IMR-90 (cell line): ENCODE measurements at regions not wholly inside any gene's neighbourhood (a gene's known extent, or its start where the extent isn't known, plus 50 kb on each side); places are given as distances from the start of the nearest gene placed in this dataset.

Experiments used
- ATAC-seq: fragments of 200-7000 bp; cut with Tn5 transposase; 2 replicates; pipeline ENCODE4 v1.9.1; 2020; ENCODE audit warnings: low read depth, mild to moderate bottlenecking, moderate library complexity
- BruUV-seq: library from RNA; stranded (reverse); fragments of 400-500 nt; replicated peaks from 2 replicates; lab custom pipeline; 2021; lab: Mats Ljungman, UMichigan
- CTCF ChIA-PET: fragments of 300-600 bp; formaldehyde crosslinking; extraction: SDS; loops from one replicate; lab custom pipeline; 2021; ENCODE audit warnings: antibody characterized with exemption; lab: Yijun Ruan, JAX
- POLR2A ChIA-PET: fragments of 300-600 bp; sonication (Branson Sonifier 250); formaldehyde crosslinking; loops from one replicate; lab custom pipeline; 2022; ENCODE audit warnings: antibody characterized with exemption; ENCODE audit not compliant: unreplicated experiment; lab: Charles Lee
- DNase-seq: peaks from one replicate; pipeline ENCODE4 v3.0.0; 2013
- H2AFZ ChIP-seq: replicated peaks from 2 replicates; pipeline ENCODE3; 2013; ENCODE audit warnings: low read length, mild to moderate bottlenecking; ENCODE audit not compliant: poor library complexity
- H2AK5ac ChIP-seq: 2 replicates; pipeline ENCODE4 v1.6.1; 2013; ENCODE audit warnings: low read depth, low read length, inconsistent platforms
- H2AK9ac ChIP-seq: replicated peaks from 2 replicates; pipeline ENCODE3; 2013; ENCODE audit warnings: mild to moderate bottlenecking, low read depth, low read length, moderate library complexity; ENCODE audit not compliant: poor library complexity
- H2BK120ac ChIP-seq: 2 replicates; pipeline ENCODE4 v1.6.1; 2013; ENCODE audit warnings: low read depth, low read length, inconsistent platforms
- H2BK15ac ChIP-seq: 3 replicates; pipeline ENCODE4 v1.6.1; 2013; ENCODE audit warnings: low read depth, low read length, inconsistent platforms
- H2BK20ac ChIP-seq: 2 replicates; pipeline ENCODE4 v1.6.1; 2013; ENCODE audit warnings: low read depth, mild to moderate bottlenecking, inconsistent platforms, low read length, moderate library complexity
- H2BK5ac ChIP-seq: 2 replicates; pipeline ENCODE4 v1.6.1; 2013; ENCODE audit warnings: mild to moderate bottlenecking, low read depth, low read length, inconsistent platforms; ENCODE audit not compliant: poor library complexity, severe bottlenecking
- H3K14ac ChIP-seq: replicated peaks from 2 replicates; pipeline ENCODE4 v1.6.1; 2013; ENCODE audit warnings: low read depth, low read length, inconsistent platforms
- H3K18ac ChIP-seq: 2 replicates; pipeline ENCODE4 v1.6.1; 2013; ENCODE audit warnings: low read depth, low read length, control low read depth
- H3K23ac ChIP-seq: 2 replicates; pipeline ENCODE4 v1.6.1; 2013; ENCODE audit warnings: low read depth, low read length, inconsistent platforms
- H3K27ac ChIP-seq: 2 replicates; pipeline ENCODE4 v1.5.1; 2013; ENCODE audit warnings: mild to moderate bottlenecking, control low read depth, low read length; ENCODE audit not compliant: insufficient read depth
- H3K27me3 ChIP-seq: 2 replicates; pipeline ENCODE4 v1.6.1; 2013; ENCODE audit warnings: low read length; ENCODE audit not compliant: control insufficient read depth, insufficient read depth
- H3K36me3 ChIP-seq: 2 replicates; pipeline ENCODE4 v1.6.1; 2013; ENCODE audit warnings: low read length, mixed read lengths; ENCODE audit not compliant: control insufficient read depth, insufficient read depth
- H3K4ac ChIP-seq: 2 replicates; pipeline ENCODE4 v1.6.1; 2013; ENCODE audit warnings: low read depth, low read length, inconsistent platforms
- H3K4me1 ChIP-seq: 2 replicates; pipeline ENCODE4 v1.6.1; 2013; ENCODE audit warnings: low read length, mixed read lengths; ENCODE audit not compliant: control insufficient read depth, insufficient read depth
- H3K4me2 ChIP-seq: 2 replicates; pipeline ENCODE4 v1.6.1; 2013; ENCODE audit warnings: low read depth, mild to moderate bottlenecking, control low read depth, low read length, moderate library complexity
- H3K4me3 ChIP-seq: 2 replicates; pipeline ENCODE4 v1.5.1; 2013; ENCODE audit warnings: low read depth, mild to moderate bottlenecking, control low read depth, low read length, moderate library complexity; ENCODE audit not compliant: insufficient read depth
- H3K56ac ChIP-seq: 2 replicates; pipeline ENCODE4 v1.6.1; 2013; ENCODE audit warnings: low read length, inconsistent platforms; ENCODE audit not compliant: insufficient read depth; ENCODE audit errors: extremely low read depth
- H3K79me1 ChIP-seq, 2 experiments: 2 replicates each; pipeline ENCODE4 v1.6.1; 2013; ENCODE audit warnings: low read length in 2 of 2, inconsistent platforms in 1 of 2, low read depth in 1 of 2
- H3K9ac ChIP-seq: 2 replicates; pipeline ENCODE4 v1.6.1; 2013; ENCODE audit warnings: low read depth, low read length, control low read depth
- H3K9me1 ChIP-seq: 2 replicates; pipeline ENCODE4 v1.6.1; 2013; ENCODE audit warnings: low read length, inconsistent platforms; ENCODE audit not compliant: insufficient read depth
- H3K9me3 ChIP-seq: 2 replicates; pipeline ENCODE4 v1.6.1; 2013; ENCODE audit warnings: low read length; ENCODE audit not compliant: control insufficient read depth, insufficient read depth
- H4K20me1 ChIP-seq: 2 replicates; pipeline ENCODE4 v1.6.1; 2013; ENCODE audit warnings: low read length, inconsistent platforms; ENCODE audit not compliant: insufficient read depth
- H4K5ac ChIP-seq: 2 replicates; pipeline ENCODE4 v1.6.1; 2013; ENCODE audit warnings: mild to moderate bottlenecking, low read depth, low read length, control low read depth
- H4K8ac ChIP-seq, 2 experiments: 2 replicates each; pipeline ENCODE4 v1.6.1; 2013; ENCODE audit warnings: low read depth in 2 of 2, low read length in 2 of 2, control low read depth in 1 of 2, inconsistent platforms in 1 of 2
- H4K91ac ChIP-seq: 2 replicates; pipeline ENCODE4 v1.6.1; 2013; ENCODE audit warnings: low read depth, low read length, inconsistent platforms; ENCODE audit not compliant: insufficient read depth
- BHLHE40 ChIP-seq: fragments of 150-350 bp; IDR thresholded peaks from 2 replicates; pipeline ENCODE4 v1.6.1; 2016; ENCODE audit warnings: mild to moderate bottlenecking, low read depth, low read length
- MAFK ChIP-seq: IDR thresholded peaks from 2 replicates; pipeline ENCODE4 v1.6.1; 2012; ENCODE audit warnings: low read depth, low read length, improper control_type of control experiment
- USF2 ChIP-seq: fragments of 150-350 bp; IDR thresholded peaks from 2 replicates; pipeline ENCODE4 v1.6.1; 2017; ENCODE audit warnings: mild to moderate bottlenecking, antibody characterized with exemption, low read length, low read depth
- WGBS, 2 experiments: methylation state at CpG; one replicate each; pipeline versions ENCODE4 v1.1.5 to v1.1.7; 2013; ENCODE audit warnings: missing lambda C conversion rate in 2 of 2; ENCODE audit not compliant: insufficient read length in 1 of 2; ENCODE audit errors: extremely low coverage in 2 of 2; 5-methylcytosine and 5-hydroxymethylcytosine counted together
- dilution Hi-C: fragments of 300-500 bp; cut with HindIII; formaldehyde crosslinking; loops from one replicate; pipeline ENCODE4 v1.14.3; 2018; ENCODE audit warnings: low sequenced_read_pairs; ENCODE audit not compliant: unreplicated experiment
- in situ Hi-C: fragments of 300-500 bp; cut with MboI; formaldehyde crosslinking; loops from 3 replicates; pipeline ENCODE4 v1.14.3; 2019; ENCODE audit warnings: low sequenced_read_pairs, inconsistent platforms, mixed read lengths
- intact Hi-C: fragments of 100-400 bp; cut with micrococcal nuclease; formaldehyde crosslinking; loops from 2 replicates; pipeline ENCODE4 v1.10.0; 2022

GRCh38 chr15:31954374-31955172, 75.7 kb upstream of the CHRNA7 start:
- dilution Hi-C loops = no loop called here
- H3K14ac ChIP-seq = no peak overlapping the region
- H3K4me2 ChIP-seq = no peak overlapping the region
- H2AK9ac ChIP-seq = no peak overlapping the region
- no peak overlapping the region for H2BK15ac ChIP-seq
- H3K9me1 ChIP-seq = no peaks in the 10 kb centered on the region
- no peak overlapping the region for H3K27ac ChIP-seq
- no CpG with 5 or more reads among the region's 8 CpGs for WGBS, 2 experiments
- ATAC-seq (no peak), DNase-seq (no peak)
- H3K56ac ChIP-seq = no peak overlapping the region
- H3K36me3 ChIP-seq = no peaks in the 10 kb centered on the region
- no peak overlapping the region for H4K5ac ChIP-seq
- no TSS peak for BruUV-seq
- intact Hi-C loops = no loop called here
- H3K23ac ChIP-seq = no peak overlapping the region
- H4K8ac ChIP-seq = no peak overlapping the region
- H2BK120ac ChIP-seq = no peak overlapping the region
- POLR2A ChIA-PET = no interaction called here
- no peak overlapping the region for H2BK20ac ChIP-seq
- no peak overlapping the region for H3K9ac ChIP-seq
- H3K9me3 ChIP-seq = peaks cover 5% of the 10 kb centered on the region; the same call in 1 of the 2 replicates
- H2AK5ac ChIP-seq = no peak overlapping the region
- in situ Hi-C loops = no loop called here
- H3K4me1 ChIP-seq = no peaks in the 10 kb centered on the region
- no peak overlapping the region for H2BK5ac ChIP-seq
- H3K18ac ChIP-seq = no peak overlapping the region
- no peak overlapping the region for H4K91ac ChIP-seq
- no peak overlapping the region for H3K4me3 ChIP-seq
- TF ChIP-seq USF2 = no peak
- no peak for TF ChIP-seq MAFK
- no peak for TF ChIP-seq BHLHE40
- CTCF ChIA-PET = no interaction called here
- H3K4ac ChIP-seq = no peak overlapping the region
- H2AFZ ChIP-seq = no peak overlapping the region
- H3K27me3 ChIP-seq = no peaks in the 10 kb centered on the region
- H4K20me1 ChIP-seq = no peaks in the 10 kb centered on the region
- H3K79me1 ChIP-seq = no peaks in the 10 kb centered on the region
